Glutamatergic neuron (in vitro differentiated cells): ENCODE measurements at regions not wholly inside any gene's neighbourhood (a gene's known extent, or its start where the extent isn't known, plus 50 kb on each side); places are given as distances from the start of the nearest gene placed in this dataset.

Experiments used
- DNase-seq: peaks from one replicate; pipeline ENCODE4 v3.0.0; 2022
- H3K27ac Mint-ChIP-seq: one replicate; pipeline ENCODE4 v1.8.0; 2020; ENCODE audit warnings: mild to moderate bottlenecking, mixed read lengths, inconsistent platforms; ENCODE audit not compliant: unreplicated experiment
- H3K27me3 Mint-ChIP-seq: one replicate; pipeline ENCODE4 v1.8.0; 2020; ENCODE audit warnings: mild to moderate bottlenecking, moderate library complexity, mixed read lengths, inconsistent platforms; ENCODE audit not compliant: unreplicated experiment
- H3K36me3 Mint-ChIP-seq: one replicate; pipeline ENCODE4 v1.8.0; 2020; ENCODE audit warnings: mild to moderate bottlenecking, mixed read lengths, inconsistent platforms; ENCODE audit not compliant: unreplicated experiment
- H3K4me1 Mint-ChIP-seq: one replicate; pipeline ENCODE4 v1.8.0; 2020; ENCODE audit warnings: mild to moderate bottlenecking, low read depth, mixed read lengths, inconsistent platforms; ENCODE audit not compliant: unreplicated experiment
- H3K4me3 Mint-ChIP-seq: one replicate; pipeline ENCODE4 v1.8.0; 2020; ENCODE audit warnings: mild to moderate bottlenecking, mixed read lengths, inconsistent platforms; ENCODE audit not compliant: unreplicated experiment
- H3K9me3 Mint-ChIP-seq: one replicate; pipeline ENCODE4 v1.8.0; 2020; ENCODE audit warnings: mild to moderate bottlenecking, moderate library complexity, mixed read lengths, inconsistent platforms; ENCODE audit not compliant: unreplicated experiment
- TF ChIP-seq, protein P1 (sequence below): fragments of 200-600 bp; sonication (generic); IDR thresholded peaks from one replicate; pipeline ENCODE4 v1.5.0; 2021; ENCODE audit not compliant: partially characterized antibody, unreplicated experiment

DNA sequence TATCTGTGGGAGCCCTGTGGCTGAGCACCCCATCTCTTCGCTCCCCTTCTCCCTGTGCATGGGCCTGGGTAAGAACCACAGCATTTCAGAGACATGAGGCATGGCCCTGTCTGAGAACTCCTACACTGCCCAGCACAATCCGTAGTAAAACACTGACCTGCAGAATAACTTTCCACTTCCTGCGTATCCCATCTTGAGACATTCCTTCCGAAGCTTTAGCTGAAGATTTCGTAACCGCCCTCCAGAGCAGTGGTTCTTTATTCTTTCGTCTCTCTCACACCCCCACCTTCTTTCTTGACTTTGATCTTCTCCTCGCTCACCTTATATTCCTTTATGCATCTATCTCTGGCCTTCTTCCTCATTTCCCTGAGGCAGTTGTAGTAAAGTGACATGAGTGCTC lies 381.1 kb downstream of the HRH4 start:
- Mint-ChIP-seq H3K36me3 (no peaks in the 10 kb centered on the region), H3K27ac (no peak overlapping the region), H3K4me3 (no peak overlapping the region), H3K9me3 (peaks cover 5% of the 10 kb centered on the region), H3K4me1 (no peaks in the 10 kb centered on the region), H3K27me3 (peaks cover 4% of the 10 kb centered on the region)
- TF ChIP-seq, protein P1, sequence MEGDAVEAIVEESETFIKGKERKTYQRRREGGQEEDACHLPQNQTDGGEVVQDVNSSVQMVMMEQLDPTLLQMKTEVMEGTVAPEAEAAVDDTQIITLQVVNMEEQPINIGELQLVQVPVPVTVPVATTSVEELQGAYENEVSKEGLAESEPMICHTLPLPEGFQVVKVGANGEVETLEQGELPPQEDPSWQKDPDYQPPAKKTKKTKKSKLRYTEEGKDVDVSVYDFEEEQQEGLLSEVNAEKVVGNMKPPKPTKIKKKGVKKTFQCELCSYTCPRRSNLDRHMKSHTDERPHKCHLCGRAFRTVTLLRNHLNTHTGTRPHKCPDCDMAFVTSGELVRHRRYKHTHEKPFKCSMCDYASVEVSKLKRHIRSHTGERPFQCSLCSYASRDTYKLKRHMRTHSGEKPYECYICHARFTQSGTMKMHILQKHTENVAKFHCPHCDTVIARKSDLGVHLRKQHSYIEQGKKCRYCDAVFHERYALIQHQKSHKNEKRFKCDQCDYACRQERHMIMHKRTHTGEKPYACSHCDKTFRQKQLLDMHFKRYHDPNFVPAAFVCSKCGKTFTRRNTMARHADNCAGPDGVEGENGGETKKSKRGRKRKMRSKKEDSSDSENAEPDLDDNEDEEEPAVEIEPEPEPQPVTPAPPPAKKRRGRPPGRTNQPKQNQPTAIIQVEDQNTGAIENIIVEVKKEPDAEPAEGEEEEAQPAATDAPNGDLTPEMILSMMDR: no peak
- no peak for DNase-seq

DNA sequence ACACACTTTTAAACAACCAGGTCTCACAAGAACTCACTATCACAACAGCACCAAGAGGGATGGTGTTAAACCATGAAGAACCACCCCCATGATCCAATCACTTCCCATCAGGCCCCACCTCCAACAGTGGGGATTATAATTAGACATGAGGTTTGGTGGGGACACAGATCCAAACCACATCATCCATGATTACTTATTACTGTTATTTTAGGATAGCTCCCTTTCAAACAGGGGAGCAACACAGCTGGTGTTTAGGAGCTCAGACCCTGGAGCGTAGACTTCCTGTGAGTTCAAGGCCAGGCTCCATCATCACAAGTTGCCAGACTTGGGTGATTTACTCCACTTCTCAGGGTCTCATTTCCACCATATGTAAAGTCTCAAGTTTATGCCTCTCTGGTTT lies 382.7 kb downstream of the HRH4 start:
- no peak for DNase-seq
- Mint-ChIP-seq H3K36me3 (no peaks in the 10 kb centered on the region), H3K27ac (no peak overlapping the region), H3K27me3 (peaks cover 4% of the 10 kb centered on the region), H3K4me3 (no peak overlapping the region), H3K9me3 (peaks cover 5% of the 10 kb centered on the region), H3K4me1 (no peaks in the 10 kb centered on the region)
- TF ChIP-seq, protein P1: no peak

DNA sequence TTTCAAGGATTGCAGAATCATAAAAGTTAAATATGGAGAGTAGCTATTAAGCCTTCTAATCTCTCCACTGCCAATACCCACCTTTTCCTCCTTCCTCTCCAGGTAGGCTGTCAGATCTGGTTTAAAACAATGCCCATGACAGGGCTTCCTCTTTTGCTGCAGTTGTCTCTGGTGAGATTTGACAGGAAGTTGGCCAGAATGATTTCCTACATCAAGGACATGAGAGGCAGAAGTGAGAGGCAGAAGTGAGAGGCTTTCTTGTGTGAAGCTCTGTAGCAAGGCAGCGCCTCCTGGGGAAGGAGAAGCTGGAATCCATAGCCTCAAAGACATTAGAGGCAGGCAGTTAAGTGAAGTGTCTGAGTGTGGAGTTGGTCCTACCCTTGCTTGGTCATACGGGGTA lies 385.7 kb downstream of the HRH4 start:
- Mint-ChIP-seq H3K36me3 (no peaks in the 10 kb centered on the region), H3K4me1 (no peaks in the 10 kb centered on the region), H3K27ac (no peak overlapping the region), H3K27me3 (peaks cover 4% of the 10 kb centered on the region), H3K4me3 (no peak overlapping the region), H3K9me3 (peaks cover 3% of the 10 kb centered on the region)
- TF ChIP-seq, protein P1: no peak
- no peak for DNase-seq

DNA sequence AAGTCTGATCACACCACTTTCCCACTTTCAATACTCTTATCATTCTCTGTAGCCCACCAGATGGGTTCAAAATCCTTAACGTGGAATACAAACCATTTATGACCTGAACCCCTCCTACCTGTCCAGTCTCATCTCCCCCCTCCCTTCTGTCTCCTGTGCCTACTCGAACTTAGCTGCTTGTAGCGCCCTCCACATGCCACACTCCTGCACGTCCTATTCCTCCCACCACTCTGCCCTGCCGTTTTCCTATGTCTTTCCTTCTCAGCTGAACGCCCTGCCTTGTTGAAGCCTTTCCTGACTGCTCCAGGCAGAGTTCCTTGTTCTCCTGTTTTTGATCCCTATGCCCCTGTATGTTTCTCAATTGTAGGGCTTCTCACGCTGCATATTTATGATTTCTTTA lies 390.1 kb downstream of the HRH4 start:
- H3K27ac Mint-ChIP-seq: no peak overlapping the region

DNA sequence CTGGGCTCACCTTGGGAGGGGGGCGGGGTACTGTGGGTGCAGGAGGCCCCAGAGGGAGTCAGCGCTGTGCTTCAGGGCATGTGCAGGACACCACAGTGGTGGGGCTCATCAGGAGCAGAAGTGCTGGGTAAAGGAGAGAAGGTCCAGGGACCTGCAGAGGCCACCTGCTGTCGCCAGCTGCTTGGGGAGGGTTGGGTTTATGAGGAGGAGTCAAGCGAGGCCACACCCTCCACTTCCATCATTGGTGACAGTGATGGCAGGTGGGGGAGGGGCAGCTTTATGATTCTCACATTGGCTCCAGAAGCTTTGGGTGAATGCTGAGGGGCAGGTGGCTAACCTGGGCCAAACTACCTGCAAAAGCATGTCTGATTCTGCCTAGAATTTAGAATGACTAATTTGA lies 392.6 kb downstream of the HRH4 start:
- TF ChIP-seq, protein P1: no peak
- H3K36me3 Mint-ChIP-seq: no peaks in the 10 kb centered on the region
- no peak for DNase-seq

More for the DNA sequence above, 390.1 kb downstream of the HRH4 start:
- Mint-ChIP-seq H3K4me1 (peaks cover 3% of the 10 kb centered on the region), H3K36me3 (no peaks in the 10 kb centered on the region), H3K9me3 (peaks cover 4% of the 10 kb centered on the region), H3K4me3 (no peak overlapping the region), H3K27me3 (peaks cover 6% of the 10 kb centered on the region)
- TF ChIP-seq, protein P1: no peak
- no peak for DNase-seq

More for the DNA sequence above, 392.6 kb downstream of the HRH4 start:
- no peak overlapping the region for H3K4me3 Mint-ChIP-seq
- H3K9me3 Mint-ChIP-seq: peaks cover 4% of the 10 kb centered on the region
- peaks cover 6% of the 10 kb centered on the region for H3K27me3 Mint-ChIP-seq
- H3K27ac Mint-ChIP-seq: no peak overlapping the region
- peaks cover 3% of the 10 kb centered on the region for H3K4me1 Mint-ChIP-seq
